ENCODE measurements at regions not wholly inside any gene's neighbourhood (a gene's known extent, or its start where the extent isn't known, plus 50 kb on each side); places are given as distances from the start of the nearest gene placed in this dataset.

DNA sequence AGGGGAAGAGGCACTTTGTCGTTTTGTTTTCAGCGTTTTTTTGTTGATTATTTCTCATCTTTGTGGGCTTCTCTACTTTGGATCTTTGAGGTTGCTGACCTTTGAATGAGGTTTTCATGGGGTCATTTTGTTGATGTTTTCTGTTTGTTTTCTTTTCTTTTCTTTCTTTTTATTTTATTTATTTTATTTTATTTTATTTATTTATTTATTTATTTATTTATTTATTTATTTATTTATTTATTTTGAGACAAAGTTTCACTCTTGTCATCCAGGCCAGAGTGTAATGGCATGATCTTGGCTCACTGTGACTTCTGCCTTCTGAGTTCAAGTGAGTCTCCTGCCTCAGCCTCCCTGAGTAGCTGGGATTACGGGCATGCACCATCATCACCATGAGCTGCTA is 946.7 kb downstream of the TLE4 start:
- TF ChIP-seq, protein P1, sequence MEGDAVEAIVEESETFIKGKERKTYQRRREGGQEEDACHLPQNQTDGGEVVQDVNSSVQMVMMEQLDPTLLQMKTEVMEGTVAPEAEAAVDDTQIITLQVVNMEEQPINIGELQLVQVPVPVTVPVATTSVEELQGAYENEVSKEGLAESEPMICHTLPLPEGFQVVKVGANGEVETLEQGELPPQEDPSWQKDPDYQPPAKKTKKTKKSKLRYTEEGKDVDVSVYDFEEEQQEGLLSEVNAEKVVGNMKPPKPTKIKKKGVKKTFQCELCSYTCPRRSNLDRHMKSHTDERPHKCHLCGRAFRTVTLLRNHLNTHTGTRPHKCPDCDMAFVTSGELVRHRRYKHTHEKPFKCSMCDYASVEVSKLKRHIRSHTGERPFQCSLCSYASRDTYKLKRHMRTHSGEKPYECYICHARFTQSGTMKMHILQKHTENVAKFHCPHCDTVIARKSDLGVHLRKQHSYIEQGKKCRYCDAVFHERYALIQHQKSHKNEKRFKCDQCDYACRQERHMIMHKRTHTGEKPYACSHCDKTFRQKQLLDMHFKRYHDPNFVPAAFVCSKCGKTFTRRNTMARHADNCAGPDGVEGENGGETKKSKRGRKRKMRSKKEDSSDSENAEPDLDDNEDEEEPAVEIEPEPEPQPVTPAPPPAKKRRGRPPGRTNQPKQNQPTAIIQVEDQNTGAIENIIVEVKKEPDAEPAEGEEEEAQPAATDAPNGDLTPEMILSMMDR (IDR thresholded peaks at IDR 0.05; ENCODE audit: low read depth, low read length, poor library complexity, severe bottlenecking): no peak
- no peak for TF ChIP-seq EZH2phosphoT487 (IDR thresholded peaks at IDR 0.05; ENCODE audit: borderline replicate concordance, low read length)
